ENCODE measurements at regions not wholly inside any gene's neighbourhood (a gene's known extent, or its start where the extent isn't known, plus 50 kb on each side); places are given as distances from the start of the nearest gene placed in this dataset.

GRCh38 chr6:85961746-85962145 lies 319.1 kb upstream of the SYNCRIP start:
- Histone ChIP-seq H3K36me3 (no peaks in the 10 kb centered on the region), H3K9me3 (no peaks in the 10 kb centered on the region), H3K4me3 (no peak overlapping the region), H3K27me3 (no peaks in the 10 kb centered on the region), H3K27ac (no peak overlapping the region), H3K4me1 (no peaks in the 10 kb centered on the region)
- TF ChIP-seq CTCF (IDR thresholded peaks at IDR 0.05) (no peak), POLR2A (IDR thresholded peaks at IDR 0.05) (no peak)
- ATAC-seq = no peak
- no peak for DNase-seq
- intact Hi-C loops (cut with DNase I) = no loop called here

- ATAC-seq (no peak), DNase-seq (no peak)
- no peaks in the 10 kb centered on the region for H3K9me3 ChIP-seq
- H3K36me3 ChIP-seq = no peaks in the 10 kb centered on the region
- H3K4me3 ChIP-seq = no peak overlapping the region
- TF ChIP-seq CTCF (IDR thresholded peaks at IDR 0.05) (no peak), POLR2A (IDR thresholded peaks at IDR 0.05) (no peak)
- no peaks in the 10 kb centered on the region for H3K27me3 ChIP-seq
- intact Hi-C loops (cut with DNase I) = no loop called here
- WGBS (ENCODE audit: insufficient coverage, low coverage, low lambda C conversion rate, missing lambda C conversion rate) = 15% methylated on average over 1 of the region's 1 CpG
- no peaks in the 10 kb centered on the region for H3K4me1 ChIP-seq
- no peak overlapping the region for H3K27ac ChIP-seq
Observed at GRCh38 chr6:85961125-85961524, 318.4 kb upstream of the SYNCRIP start.

GRCh38 chr6:85948481-85948880 lies 305.8 kb upstream of the SYNCRIP start:
- intact Hi-C loops (cut with DNase I) = no loop called here
- no peak for TF ChIP-seq POLR2A (IDR thresholded peaks at IDR 0.05)
- no peak for TF ChIP-seq CTCF (IDR thresholded peaks at IDR 0.05)
- H3K27me3 ChIP-seq = no peaks in the 10 kb centered on the region
- no peak overlapping the region for H3K4me3 ChIP-seq
- no peaks in the 10 kb centered on the region for H3K36me3 ChIP-seq
- no peak for ATAC-seq
- 83% methylated on average over 3 of the region's 3 CpGs for WGBS (ENCODE audit: insufficient coverage, low coverage, low lambda C conversion rate, missing lambda C conversion rate)
- DNase-seq = no peak
- no peak overlapping the region for H3K27ac ChIP-seq
- no peaks in the 10 kb centered on the region for H3K9me3 ChIP-seq
- H3K4me1 ChIP-seq = no peaks in the 10 kb centered on the region

- Histone ChIP-seq H3K4me3 (no peak overlapping the region), H3K36me3 (no peaks in the 10 kb centered on the region), H3K27me3 (no peaks in the 10 kb centered on the region), H3K9me3 (no peaks in the 10 kb centered on the region), H3K4me1 (no peaks in the 10 kb centered on the region), H3K27ac (no peak overlapping the region)
- WGBS (ENCODE audit: insufficient coverage, low coverage, low lambda C conversion rate, missing lambda C conversion rate) = 74% methylated on average over 6 of the region's 6 CpGs
- DNase-seq = no peak
- intact Hi-C loops (cut with DNase I) = no loop called here
- ATAC-seq = no peak
- no peak for TF ChIP-seq POLR2A (IDR thresholded peaks at IDR 0.05)
- no peak for TF ChIP-seq CTCF (IDR thresholded peaks at IDR 0.05)
Observed at GRCh38 chr6:85945459-85946185, 302.9 kb upstream of the SYNCRIP start.

- ATAC-seq (no peak), DNase-seq (no peak)
- TF ChIP-seq POLR2A (IDR thresholded peaks at IDR 0.05) (no peak), CTCF (IDR thresholded peaks at IDR 0.05) (no peak)
- no peak overlapping the region for H3K27ac ChIP-seq
- no peaks in the 10 kb centered on the region for H3K9me3 ChIP-seq
- no peaks in the 10 kb centered on the region for H3K27me3 ChIP-seq
- 63% methylated on average over 3 of the region's 3 CpGs for WGBS (ENCODE audit: insufficient coverage, low coverage, low lambda C conversion rate, missing lambda C conversion rate)
- H3K4me1 ChIP-seq = no peaks in the 10 kb centered on the region
- H3K4me3 ChIP-seq = no peak overlapping the region
- intact Hi-C loops (cut with DNase I) = no loop called here
- no peaks in the 10 kb centered on the region for H3K36me3 ChIP-seq
Observed at GRCh38 chr6:85944776-85945175, 302.1 kb upstream of the SYNCRIP start.

Data from right lobe of liver (tissue), 6 donors.